CD4-positive, alpha-beta T cell treated with Interleukin-21 for 1 hour (primary cell): ENCODE measurements at regions not wholly inside any gene's neighbourhood (a gene's known extent, or its start where the extent isn't known, plus 50 kb on each side); places are given as distances from the start of the nearest gene placed in this dataset.

Source experiments
- DNase-seq: peaks from one replicate; pipeline ENCODE4 v3.0.0-alpha.2; 2020

DNA sequence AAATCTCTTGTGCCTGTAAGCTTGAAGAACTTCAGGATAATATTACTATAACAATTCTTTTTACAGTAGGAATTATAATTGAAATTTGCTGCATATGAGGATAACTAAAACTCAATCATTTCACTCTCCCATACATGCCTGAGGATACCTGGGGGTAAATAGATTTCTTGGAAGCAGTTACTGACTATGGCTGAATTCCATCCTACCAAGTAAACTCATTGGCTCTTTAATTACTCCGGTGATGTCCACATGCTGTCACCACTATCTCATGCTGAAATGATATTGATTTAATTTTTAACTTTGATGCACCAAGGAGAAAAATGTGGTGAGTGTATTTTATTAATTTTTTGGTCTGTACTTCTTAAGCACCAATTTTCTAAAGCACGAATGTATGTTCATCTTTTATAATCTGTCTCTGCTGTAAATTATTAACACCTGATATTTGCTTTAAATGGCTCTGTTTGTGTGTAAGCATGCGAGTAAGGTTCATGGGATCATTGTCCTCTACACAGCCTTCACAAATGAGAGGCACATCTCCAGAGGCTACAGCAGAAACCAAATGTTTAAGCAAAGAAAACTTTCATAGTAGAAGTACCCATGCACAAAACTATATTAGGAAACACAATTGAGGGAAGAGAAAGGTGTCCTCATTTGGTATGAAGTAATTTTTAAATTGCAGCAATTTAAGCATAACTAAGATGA, 164.2 kb upstream of the POU3F2 start:
- no peak for DNase-seq

DNA sequence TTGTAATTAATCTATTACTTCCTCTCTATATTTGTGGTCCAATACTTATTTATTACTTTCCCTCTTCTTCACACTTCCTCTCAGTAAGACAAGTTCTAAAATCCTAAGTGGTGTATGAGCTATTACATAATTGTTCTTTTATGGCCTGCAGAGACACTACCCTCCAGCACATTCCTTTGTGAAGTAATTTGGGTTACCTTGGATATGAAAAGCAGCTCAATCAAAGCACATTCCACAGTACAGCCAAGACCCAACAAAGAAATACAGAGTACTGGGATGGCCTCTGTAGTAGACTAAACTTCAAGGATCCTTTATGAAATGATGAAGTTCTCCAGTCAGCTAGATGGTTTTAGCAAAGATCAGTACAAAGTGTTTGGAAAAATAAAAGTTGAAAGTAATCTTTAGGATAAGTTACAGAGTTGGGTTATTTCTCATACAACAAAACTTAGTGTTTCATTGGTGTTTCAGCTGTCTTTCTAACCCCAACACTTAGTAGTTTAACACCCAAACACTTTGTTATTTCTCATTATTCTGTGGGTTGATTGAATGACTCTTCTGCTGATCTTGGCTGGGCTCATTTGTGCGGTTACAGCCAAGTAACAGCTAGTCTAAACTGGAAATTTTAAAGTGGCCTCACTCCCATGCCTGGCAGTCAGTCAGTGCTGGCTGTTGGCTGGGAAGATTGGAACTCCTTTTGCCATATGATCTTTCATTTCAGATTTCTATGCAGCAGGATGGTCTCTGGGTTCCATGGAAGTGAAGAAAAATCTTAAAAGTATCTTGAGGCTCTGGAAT, 161.5 kb upstream of the POU3F2 start:
- DNase-seq, result no peak

DNA sequence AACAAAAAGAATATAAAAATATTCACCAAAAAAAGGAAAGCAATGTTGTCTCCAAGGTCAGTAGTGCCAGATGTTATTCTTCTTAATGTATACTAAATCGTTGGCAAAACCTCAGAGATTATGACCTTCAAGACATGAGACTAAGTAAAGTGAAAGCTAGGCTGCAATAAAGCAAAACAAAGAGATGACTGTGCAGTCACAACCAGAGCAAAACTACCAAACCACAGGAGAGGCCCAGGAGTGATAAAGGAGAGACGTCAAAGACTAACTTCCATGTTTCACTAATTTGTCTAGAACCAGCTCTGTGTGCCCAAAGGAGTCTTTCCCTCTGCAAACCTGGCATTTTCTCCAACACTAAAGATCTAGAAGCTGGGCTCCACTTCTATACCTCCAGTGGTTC, 155.9 kb upstream of the POU3F2 start:
- no peak for DNase-seq

DNA sequence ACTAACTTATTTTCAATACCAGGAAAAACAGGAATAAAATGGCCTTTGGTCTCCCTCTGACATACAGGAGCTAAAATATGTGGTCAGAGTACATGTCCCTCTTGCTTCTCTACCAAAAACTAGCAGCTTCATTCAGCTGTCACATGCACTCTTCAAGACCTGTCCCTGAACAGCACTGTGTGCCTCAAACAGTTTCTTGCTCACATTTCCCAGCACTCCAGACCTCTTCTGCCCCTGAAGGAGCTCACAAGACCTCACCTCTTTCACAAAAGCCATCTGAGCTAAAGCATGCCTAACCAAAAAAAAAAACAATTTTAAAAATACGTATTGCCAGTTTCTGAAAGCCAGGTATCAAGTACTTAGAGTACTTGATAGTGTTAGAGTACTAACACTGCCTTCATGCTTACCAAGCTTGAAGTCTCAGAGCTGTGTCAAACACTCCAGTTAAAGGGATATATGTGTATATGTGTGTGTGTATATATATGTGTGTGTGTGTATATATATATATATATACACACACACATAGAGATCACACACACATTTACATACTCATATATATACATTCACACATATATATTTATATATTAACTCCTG, 148.3 kb upstream of the POU3F2 start:
- no peak for DNase-seq

DNA sequence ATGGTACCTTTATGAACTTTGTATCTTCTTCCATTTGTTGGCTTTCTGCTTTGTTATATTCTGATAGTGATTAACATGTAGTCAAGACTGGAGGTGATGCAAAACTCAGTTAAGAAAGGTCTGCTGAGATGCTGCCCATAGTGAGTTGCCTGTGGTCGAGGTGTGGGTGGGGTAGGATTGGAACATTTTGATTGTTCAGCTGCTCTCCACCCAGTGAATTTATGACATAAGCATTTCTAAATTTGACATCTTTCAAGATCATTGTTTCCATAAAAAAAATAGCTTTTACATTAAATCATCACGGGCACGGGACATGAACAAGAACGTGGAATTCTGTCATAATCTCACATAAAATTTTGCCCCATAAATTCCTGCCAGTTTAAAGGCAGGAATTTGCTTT, 146.6 kb upstream of the POU3F2 start:
- no peak for DNase-seq

DNA sequence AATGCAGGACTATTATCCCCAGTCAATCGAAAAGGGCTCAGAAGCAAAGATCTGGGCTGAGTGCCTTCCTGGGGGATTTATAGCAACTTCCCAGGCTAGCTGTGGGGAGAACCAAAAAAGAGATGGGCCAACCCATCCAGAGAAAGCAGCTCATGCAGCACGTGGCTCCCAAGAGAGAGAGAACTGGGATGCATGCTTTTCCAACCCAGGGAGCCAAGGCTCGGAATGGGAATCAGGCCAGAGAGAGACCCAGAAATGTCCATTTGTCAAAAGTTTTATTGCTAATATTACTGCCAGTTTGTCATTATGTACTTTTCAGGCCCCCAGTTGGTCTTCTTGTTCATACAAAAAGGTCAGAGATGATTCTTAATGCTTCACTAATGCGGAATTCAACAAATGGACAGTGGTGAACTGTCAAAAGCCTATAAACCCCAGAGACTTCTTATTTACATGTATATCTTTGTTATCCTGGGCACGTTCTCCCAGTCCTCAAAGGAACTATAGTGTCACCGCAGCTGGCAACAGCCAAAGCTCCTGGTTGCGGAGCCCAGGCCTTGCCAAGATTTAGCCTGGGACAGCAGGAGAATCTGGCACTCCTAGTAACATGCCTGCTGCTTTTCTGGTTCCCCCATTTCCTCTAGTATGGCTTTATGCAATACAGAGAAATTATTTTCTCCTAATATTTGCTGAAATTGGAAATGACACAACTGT, 139.1 kb upstream of the POU3F2 start:
- no peak for DNase-seq

DNA sequence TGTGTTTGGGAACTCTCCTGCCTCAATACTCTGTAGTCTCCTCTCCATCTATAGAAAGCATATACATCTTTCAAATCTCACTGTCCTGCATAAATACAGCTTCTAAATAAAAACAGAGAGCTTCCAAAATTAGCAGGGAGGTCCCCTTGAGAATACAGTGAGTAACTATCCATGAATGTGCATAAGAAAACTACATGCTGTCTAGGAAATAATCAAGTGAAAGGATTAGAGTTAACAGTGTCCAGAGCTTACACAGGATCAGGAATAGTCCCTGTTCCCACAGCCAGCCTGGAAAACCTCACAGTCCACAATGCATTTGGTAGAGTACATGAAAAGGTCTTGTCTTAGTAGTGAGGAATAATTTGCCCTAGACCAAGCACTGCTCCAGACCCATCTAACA, 123.0 kb upstream of the POU3F2 start:
- DNase-seq, result no peak

DNA sequence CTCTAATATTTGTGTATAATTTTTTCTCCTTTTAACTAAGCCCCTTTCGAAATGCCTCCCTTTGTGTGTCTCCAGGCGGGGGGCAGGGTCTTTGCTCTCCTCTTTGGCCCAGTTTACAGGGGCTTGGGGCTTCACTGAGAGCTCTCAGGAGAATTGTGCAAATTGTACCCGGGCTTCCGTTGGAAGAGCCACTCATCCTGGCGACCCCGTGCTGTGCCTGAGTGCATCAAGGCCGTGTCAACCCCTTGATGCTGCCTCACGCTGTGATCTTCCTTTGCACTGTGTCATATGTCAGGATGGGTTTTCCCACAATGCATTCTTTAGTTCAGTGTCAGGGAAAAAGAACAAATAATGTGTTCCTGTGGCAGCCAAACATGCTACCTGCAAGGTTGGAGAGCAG, 118.0 kb upstream of the POU3F2 start:
- DNase-seq, result no peak

DNA sequence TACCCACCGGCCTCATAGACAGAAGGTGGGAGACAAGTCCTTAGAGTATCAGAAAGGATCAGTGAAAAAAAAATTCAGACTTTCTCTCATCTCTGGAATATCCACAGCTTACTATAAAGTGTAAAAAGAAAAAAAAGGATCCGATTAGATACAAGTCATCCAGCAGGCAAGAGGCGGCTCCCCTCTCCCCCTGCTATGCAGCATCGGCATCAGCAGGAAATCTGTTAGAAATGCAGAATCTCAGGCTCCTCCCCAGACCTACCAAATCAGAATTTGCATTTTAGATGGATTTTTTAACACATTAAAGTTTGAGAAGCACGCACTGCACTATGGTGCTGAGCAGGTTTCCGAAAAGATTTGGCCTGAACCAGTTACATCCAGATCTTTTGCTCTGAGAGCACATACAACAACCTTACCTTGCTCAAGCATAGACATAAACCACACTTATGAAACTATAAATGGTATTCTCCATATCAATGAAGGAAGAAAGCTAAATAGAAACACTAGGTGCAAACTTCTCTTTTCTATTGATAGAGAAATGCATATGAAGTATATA, 117.0 kb upstream of the POU3F2 start:
- no peak for DNase-seq

DNA sequence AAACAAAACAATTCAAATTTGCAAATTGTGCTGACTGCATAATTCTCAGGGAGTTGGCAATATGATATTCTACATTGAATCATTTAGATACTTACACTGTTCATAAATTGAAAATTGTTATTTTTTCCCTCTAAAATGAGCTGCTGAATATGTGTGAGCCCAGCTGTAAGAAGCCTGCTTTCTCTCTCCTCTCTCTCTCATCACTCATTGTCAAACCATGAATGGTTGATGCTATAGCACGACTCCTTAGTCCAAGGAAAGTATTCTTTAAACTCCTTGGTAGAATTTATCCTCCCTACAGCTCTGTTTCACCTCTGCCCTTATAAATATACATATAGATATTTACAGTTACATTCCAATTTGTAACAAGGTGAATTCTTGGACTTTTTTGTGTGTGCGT, 116.4 kb upstream of the POU3F2 start:
- no peak for DNase-seq

DNA sequence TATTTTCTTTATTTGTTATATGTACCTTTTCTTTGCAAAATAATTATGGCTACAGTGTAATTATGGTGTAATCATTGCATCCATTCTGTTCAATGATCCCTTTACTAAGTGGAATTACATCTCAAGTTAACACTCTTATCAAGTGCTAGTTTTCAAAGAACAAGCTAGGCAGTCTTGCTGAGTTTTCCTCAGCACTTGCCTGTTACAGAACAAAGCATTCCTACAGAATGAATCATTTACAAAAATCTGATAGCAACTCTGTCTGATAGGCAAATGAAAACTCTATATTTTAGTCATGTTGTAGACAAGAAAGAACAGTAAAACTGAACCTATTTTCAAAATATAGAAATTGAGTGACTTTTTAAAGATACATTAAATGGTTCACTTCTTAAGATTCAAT, 109.8 kb upstream of the POU3F2 start:
- no peak for DNase-seq

DNA sequence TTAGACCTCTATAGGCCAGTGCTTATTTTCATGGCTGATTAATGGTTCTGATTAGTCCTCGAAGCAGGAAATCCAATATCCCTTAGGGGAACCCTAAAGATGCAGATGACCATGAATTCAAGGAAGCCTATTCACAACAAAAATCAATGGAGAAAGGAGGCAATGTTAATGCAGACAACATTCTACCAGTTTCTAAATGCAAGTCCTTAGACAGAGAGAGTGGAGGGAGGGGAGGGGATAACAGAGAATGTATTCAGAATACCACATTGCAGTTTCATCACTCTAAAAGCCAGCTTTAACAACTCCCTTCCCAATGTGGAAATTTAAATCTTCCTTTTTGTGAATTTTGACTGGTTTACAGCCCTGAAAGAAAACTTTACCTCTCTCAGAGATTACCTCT, 87.1 kb upstream of the POU3F2 start:
- DNase-seq, result no peak

DNA sequence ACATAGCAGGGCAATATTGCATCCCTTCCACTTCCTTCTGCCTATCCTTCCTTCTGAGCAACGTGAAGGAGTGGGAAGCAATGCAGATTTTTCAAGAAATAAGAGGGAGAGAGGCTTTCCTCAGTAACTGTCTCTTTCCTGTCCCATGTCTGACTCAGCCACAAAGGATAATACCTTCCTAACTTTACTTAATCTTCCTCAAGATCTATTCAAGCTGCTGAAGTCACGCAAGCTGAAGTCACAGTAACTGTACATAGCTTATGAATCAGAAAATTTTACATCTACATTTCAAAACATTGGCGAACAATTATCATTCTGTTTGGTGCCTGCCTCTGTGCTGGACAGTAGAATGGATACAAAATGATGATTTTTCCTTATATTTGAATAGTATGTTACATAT, 86.4 kb upstream of the POU3F2 start:
- no peak for DNase-seq

DNA sequence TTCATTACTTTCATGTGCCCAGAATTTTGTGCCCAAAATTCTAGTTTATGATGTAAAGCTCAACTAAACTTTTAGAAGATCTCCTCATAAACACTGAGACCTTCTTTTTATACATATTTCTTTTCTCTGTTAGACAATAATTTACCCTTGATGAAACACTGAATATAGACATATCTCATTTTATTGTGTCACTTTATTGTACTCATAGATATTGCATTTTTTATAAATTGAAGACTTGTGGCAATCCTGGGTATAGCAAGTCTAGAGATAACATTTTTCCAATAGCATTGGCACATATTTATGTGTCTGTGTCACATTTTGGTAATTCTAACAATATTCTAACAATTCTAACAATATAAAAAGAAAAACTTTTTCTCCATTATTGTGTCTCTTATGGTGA, 74.9 kb upstream of the POU3F2 start:
- DNase-seq, result no peak

DNA sequence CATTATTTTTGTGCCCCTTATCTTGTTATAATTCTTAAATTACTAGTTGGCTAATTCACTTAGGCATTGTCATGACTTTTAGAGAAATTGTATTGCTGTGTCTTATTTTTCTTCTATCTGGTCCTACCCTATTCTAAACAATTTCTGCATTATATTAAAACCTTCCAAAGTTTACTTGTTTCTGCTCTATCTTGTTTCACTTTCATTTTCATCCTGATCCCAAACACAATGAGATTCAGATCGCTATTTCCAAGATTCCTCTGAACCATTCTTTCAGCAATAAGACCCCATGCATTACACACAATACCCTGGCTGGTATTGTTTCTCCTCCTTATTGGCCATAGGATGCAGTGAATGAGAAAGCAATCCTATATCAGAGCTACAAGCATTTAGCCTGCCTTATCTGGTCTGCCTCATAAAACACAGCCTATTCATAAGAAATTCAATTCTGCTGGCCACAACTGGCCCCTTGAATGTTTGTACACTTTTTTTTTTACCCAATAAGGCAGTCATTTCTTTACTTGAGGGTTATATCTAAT, 69.9 kb upstream of the POU3F2 start:
- DNase-seq, result no peak

DNA sequence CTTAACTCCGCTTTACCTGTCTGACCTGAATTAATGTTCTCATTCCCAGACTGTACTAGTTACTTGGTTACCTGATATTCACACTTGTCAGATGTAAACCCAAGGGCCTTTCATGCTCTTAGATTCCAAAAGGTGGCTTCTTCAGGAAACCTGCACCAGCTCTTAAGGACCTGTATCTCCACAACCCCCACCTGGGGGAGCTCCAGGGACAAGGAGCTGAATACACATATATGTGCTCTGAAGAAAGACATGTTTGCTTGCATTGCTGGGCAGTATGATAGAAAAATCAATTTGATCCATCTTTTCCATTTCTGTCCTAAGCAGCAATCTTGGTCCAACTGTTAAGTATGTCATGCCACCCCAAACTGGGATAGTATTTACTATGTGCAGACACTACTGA, 64.8 kb upstream of the POU3F2 start:
- DNase-seq, result no peak

DNA sequence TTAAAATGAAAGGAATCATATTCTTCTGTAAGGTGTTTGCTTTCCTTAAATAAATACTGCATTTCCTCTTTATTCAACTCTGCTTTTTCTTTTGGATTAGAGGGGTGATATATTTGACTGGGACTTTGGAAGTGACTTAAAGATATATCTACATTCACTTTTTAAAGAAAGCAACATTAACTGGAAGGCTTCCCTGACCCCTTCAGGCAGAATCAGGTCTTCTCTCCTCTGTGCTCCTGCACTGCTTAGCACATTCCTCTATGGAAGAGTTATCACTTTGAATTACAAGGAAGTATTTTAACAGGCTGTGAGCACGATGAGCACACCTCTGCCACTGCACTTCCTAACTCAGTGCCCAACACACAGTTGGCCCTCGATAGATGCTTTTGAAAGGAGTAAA, 59.2 kb upstream of the POU3F2 start:
- no peak for DNase-seq

DNA sequence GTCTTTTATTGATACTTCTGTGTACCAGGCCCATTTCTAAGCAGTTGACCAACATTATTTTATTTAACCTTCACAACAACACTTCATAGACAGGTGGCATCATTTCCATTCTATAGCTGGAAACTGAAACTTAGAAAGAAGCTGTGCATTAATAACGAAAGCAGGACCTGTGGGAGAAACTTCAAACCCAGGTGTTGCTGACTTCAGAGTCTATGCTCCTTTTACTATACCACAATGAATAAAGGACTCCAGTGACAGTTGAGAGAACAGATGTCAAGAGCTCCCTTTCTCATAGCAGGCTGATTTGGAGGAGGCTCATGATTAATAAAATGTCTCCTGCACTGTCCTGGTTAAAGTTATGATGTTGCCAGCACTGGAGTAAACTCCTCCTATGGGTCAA, 56.6 kb upstream of the POU3F2 start:
- no peak for DNase-seq

DNA sequence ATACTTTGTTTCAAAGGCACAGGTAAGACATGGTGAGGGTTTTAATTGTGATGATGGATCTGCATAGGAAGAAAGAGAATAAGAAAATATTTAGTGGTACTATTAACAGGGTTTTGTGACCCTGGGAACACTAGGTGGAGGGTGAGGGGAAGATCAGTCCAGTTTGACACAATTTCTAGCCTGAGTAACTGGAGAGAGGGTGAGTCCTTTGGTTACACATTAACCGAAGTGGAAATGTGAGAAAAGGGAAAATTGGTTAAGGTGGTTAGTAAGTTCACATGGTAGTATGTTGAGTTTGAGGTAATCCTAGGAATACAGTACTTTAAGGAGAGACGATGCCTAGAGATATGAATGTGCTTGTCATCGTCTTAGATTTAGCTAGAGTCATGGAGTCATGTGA, 54.8 kb upstream of the POU3F2 start:
- no peak for DNase-seq

DNA sequence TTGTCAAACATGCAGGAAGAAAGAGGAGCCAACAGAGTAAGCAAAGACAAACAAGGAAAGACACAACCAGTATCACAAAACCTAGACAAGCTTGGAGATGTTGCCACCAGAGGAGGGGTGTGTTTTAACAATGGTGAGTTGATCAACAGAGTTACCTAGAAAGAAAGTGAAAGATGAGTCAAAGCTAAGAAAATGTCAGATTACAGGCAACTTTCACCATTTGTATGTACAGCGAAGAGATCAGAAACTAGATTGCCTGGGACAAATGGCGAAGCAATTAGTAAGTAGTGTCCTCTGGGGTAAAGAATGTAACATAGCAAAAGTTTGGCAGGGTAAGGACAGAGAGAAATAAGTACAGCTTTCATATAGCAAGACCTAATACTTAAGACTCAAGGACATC, 51.6 kb upstream of the POU3F2 start:
- DNase-seq, result no peak

DNA sequence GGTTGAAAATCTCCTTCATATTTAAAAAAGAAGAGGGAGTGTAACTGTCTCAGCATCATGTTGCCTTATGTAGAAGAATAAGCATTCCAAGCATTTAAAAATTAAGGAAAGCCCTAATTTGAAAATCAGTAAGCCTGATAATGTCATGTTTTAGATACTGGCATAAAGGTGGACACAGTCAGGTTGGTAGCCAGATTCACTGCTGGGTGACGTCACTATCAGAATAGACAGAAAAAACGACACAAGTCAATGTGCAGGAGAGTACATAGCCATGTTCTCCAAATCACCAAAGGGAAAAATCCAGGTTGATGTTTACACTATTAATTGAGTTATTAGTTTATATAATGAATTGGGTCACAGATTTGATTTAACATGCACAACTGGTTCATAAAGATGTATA, 50.8 kb upstream of the POU3F2 start:
- DNase-seq, result no peak
